Vagina (tissue), 2 donors: ENCODE measurements at regions not wholly inside any gene's neighbourhood (a gene's known extent, or its start where the extent isn't known, plus 50 kb on each side); places are given as distances from the start of the nearest gene placed in this dataset.

ENCODE experiments used
- CTCF ChIP-seq, 3 experiments: fragments of 450-650 bp in 2 of 3; fragments of 200-600 bp in 1 of 3; sonication (generic) in 1 of 3; IDR thresholded peaks; one replicate each; pipeline ENCODE4 v1.5.1; 2017 to 2019; ENCODE audit warnings: antibody characterized with exemption in 3 of 3, mild to moderate bottlenecking in 2 of 3, moderate library complexity in 2 of 3
- POLR2A ChIP-seq, 2 donors: fragments of 450-650 bp; IDR thresholded peaks; one replicate each; pipeline ENCODE4 v1.6.1; 2017; ENCODE audit warnings: antibody characterized with exemption in 2 of 2, mild to moderate bottlenecking in 2 of 2, moderate library complexity in 2 of 2

- TF ChIP-seq POLR2A (IDR thresholded peaks at IDR 0.05) (no peak), CTCF (IDR thresholded peaks at IDR 0.05) (no peak)
Observed at GRCh38 chr13:102983496-102983895, 82.7 kb downstream of the SLC10A2 start.
